KMS-11 (cell line): ENCODE measurements at regions not wholly inside any gene's neighbourhood (a gene's known extent, or its start where the extent isn't known, plus 50 kb on each side); places are given as distances from the start of the nearest gene placed in this dataset.

Experiments used
- H2AFZ ChIP-seq: fragments of 200-600 bp; sonication (generic); 2 replicates; pipeline ENCODE4 v1.6.1; 2016; ENCODE audit warnings: antibody characterized with exemption, mixed run types, low read depth
- H3K27ac ChIP-seq: fragments of 200-600 bp; sonication (generic); 2 replicates; pipeline ENCODE4 v1.6.1; 2016; ENCODE audit warnings: mild to moderate bottlenecking, mixed run types
- H3K27me3 ChIP-seq: fragments of 200-600 bp; sonication (generic); 2 replicates; pipeline ENCODE4 v1.6.1; 2017; ENCODE audit warnings: mild to moderate bottlenecking, low read depth, mixed run types, moderate library complexity; ENCODE audit not compliant: insufficient read depth
- H3K36me3 ChIP-seq: fragments of 200-600 bp; sonication (generic); 2 replicates; pipeline ENCODE4 v1.6.1; 2017; ENCODE audit warnings: mild to moderate bottlenecking, mixed run types; ENCODE audit not compliant: insufficient read depth
- H3K4me1 ChIP-seq: fragments of 200-600 bp; sonication (generic); 2 replicates; pipeline ENCODE4 v1.6.1; 2016; ENCODE audit warnings: mild to moderate bottlenecking, low read depth, mixed run types; ENCODE audit not compliant: poor library complexity, severe bottlenecking
- H3K4me2 ChIP-seq: fragments of 200-600 bp; sonication (generic); 2 replicates; pipeline ENCODE4 v1.7.0; 2016; ENCODE audit warnings: mild to moderate bottlenecking, mixed run types
- H3K4me3 ChIP-seq: fragments of 200-600 bp; sonication (generic); IDR thresholded peaks from 2 replicates; pipeline ENCODE4 v1.6.1; 2017; ENCODE audit warnings: low read depth, low read length, mixed read lengths; ENCODE audit not compliant: insufficient read depth
- H3K79me2 ChIP-seq: fragments of 200-600 bp; sonication (generic); 2 replicates; pipeline ENCODE4 v1.6.1; 2016; ENCODE audit warnings: low read depth, mixed run types; ENCODE audit not compliant: insufficient read depth
- H3K9ac ChIP-seq: fragments of 200-600 bp; sonication (generic); 2 replicates; pipeline ENCODE4 v1.6.1; 2016; ENCODE audit warnings: mild to moderate bottlenecking, mixed run types
- H4K20me1 ChIP-seq: fragments of 200-600 bp; sonication (generic); 2 replicates; pipeline ENCODE4 v1.6.1; 2016; ENCODE audit warnings: mild to moderate bottlenecking, mixed run types; ENCODE audit not compliant: insufficient read depth
- TF ChIP-seq, protein P1 (sequence below): fragments of 200-600 bp; sonication (generic); conservative IDR thresholded peaks from 2 replicates; pipeline ENCODE4 v1.6.1; 2017; ENCODE audit warnings: low read depth, mild to moderate bottlenecking, antibody characterized with exemption, low read length, moderate library complexity, mixed read lengths

DNA sequence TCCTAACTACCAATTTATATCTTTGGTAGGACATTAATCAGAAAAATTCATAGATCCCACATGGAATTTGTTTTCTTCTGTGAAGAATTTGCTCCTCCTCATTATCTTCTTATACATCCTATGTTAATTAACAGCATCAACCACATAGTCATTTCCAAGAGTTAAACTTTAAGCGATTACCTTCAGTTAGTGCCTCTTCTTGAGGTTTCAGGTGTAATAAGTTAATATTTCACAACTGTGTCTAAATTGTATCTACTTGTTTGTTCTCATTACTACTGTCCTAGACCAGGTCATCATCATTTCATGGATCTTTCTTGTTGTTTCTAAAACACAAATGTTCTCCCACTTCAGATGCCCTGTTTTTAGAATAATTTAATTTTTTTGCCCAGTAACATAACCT, 457.9 kb downstream of the FAT4 start:
- Histone ChIP-seq H2AFZ (no peak overlapping the region), H3K9ac (no peak overlapping the region), H3K27me3 (no peaks in the 10 kb centered on the region), H3K27ac (no peak overlapping the region), H4K20me1 (no peaks in the 10 kb centered on the region), H3K4me1 (no peaks in the 10 kb centered on the region), H3K4me2 (no peak overlapping the region), H3K79me2 (no peaks in the 10 kb centered on the region), H3K36me3 (no peaks in the 10 kb centered on the region), H3K4me3 (no peak overlapping the region)
- TF ChIP-seq, protein P1, sequence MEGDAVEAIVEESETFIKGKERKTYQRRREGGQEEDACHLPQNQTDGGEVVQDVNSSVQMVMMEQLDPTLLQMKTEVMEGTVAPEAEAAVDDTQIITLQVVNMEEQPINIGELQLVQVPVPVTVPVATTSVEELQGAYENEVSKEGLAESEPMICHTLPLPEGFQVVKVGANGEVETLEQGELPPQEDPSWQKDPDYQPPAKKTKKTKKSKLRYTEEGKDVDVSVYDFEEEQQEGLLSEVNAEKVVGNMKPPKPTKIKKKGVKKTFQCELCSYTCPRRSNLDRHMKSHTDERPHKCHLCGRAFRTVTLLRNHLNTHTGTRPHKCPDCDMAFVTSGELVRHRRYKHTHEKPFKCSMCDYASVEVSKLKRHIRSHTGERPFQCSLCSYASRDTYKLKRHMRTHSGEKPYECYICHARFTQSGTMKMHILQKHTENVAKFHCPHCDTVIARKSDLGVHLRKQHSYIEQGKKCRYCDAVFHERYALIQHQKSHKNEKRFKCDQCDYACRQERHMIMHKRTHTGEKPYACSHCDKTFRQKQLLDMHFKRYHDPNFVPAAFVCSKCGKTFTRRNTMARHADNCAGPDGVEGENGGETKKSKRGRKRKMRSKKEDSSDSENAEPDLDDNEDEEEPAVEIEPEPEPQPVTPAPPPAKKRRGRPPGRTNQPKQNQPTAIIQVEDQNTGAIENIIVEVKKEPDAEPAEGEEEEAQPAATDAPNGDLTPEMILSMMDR = no peak

DNA sequence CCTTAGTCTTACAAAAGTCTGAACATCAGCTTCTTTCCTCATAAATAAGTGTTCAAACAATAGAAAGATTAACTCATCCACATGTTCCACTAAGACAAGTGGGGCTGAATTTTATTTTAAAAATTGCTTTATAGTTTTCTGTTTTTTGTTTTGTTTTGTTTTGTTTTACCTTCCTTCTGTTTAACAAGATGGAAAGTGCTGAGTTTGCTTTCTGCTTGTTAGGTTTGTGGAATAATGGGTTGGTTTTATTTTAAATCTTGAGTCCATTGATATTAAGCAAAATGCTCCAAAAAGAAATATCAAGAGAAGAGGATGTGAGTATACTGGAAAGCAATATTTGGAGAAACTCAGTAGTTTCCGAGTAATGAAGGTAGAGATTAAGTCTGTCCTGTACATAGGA, 458.7 kb downstream of the FAT4 start:
- Histone ChIP-seq H3K4me3 (no peak overlapping the region), H3K4me1 (no peaks in the 10 kb centered on the region), H2AFZ (no peak overlapping the region), H3K36me3 (no peaks in the 10 kb centered on the region), H3K27ac (no peak overlapping the region), H3K79me2 (no peaks in the 10 kb centered on the region), H3K27me3 (no peaks in the 10 kb centered on the region), H3K9ac (no peak overlapping the region), H4K20me1 (no peaks in the 10 kb centered on the region), H3K4me2 (no peak overlapping the region)
- TF ChIP-seq, protein P1 = no peak

DNA sequence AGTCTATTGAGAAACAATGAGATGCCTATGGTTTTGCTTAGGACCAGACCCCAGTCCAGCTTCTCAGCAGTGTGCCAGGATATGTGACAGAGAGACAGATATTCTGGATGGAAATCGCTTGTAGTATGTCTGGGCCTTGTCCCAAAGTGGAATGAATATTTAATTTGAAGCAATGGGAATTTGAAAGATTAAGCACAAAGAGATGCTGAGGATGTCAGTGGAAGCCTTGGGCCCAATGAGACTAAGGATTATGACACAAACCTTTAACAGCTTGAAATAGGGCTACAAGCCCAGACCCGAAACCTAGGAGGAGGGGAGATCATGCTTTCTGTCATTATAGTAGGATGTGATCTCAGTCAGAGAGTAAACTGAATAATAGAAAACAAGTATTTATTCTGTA, 459.2 kb downstream of the FAT4 start:
- Histone ChIP-seq H3K27ac (no peak overlapping the region), H3K4me3 (no peak overlapping the region)
- TF ChIP-seq, protein P1 = no peak

DNA sequence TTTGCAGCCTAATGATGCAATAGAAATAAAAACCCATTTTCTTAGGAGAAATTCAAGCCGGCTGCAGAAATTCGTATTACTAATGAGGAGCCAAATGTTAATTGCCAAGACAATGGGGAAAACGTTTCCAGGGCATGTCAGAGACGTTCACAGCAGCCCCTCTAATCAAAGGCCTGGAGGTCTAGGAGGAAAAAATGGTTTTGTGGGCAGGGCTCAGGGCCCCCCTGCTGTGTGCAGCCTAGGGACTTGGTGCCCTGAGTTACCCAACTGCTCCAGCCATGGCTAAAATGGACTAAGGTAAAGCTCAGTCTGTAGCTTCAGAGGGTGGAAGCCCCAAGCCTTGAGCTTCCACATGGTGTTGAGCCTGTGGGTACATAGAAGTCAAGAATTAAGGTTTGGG, 461.4 kb downstream of the FAT4 start:
- H3K4me3 ChIP-seq = no peak overlapping the region
- H4K20me1 ChIP-seq = no peaks in the 10 kb centered on the region
- no peaks in the 10 kb centered on the region for H3K27me3 ChIP-seq
- H3K4me2 ChIP-seq = no peak overlapping the region
- no peaks in the 10 kb centered on the region for H3K4me1 ChIP-seq
- no peaks in the 10 kb centered on the region for H3K36me3 ChIP-seq
- H2AFZ ChIP-seq = no peak overlapping the region
- TF ChIP-seq, protein P1 = no peak
- H3K79me2 ChIP-seq = no peaks in the 10 kb centered on the region
- no peak overlapping the region for H3K27ac ChIP-seq
- H3K9ac ChIP-seq = no peak overlapping the region

More for the DNA sequence above, 459.2 kb downstream of the FAT4 start:
- Histone ChIP-seq H3K4me1 (no peaks in the 10 kb centered on the region), H3K27me3 (no peaks in the 10 kb centered on the region), H4K20me1 (no peaks in the 10 kb centered on the region), H3K79me2 (no peaks in the 10 kb centered on the region), H3K9ac (no peak overlapping the region), H2AFZ (no peak overlapping the region), H3K36me3 (no peaks in the 10 kb centered on the region), H3K4me2 (no peak overlapping the region)
